ENCODE measurements at regions not wholly inside any gene's neighbourhood (a gene's known extent, or its start where the extent isn't known, plus 50 kb on each side); places are given as distances from the start of the nearest gene placed in this dataset.

DNA sequence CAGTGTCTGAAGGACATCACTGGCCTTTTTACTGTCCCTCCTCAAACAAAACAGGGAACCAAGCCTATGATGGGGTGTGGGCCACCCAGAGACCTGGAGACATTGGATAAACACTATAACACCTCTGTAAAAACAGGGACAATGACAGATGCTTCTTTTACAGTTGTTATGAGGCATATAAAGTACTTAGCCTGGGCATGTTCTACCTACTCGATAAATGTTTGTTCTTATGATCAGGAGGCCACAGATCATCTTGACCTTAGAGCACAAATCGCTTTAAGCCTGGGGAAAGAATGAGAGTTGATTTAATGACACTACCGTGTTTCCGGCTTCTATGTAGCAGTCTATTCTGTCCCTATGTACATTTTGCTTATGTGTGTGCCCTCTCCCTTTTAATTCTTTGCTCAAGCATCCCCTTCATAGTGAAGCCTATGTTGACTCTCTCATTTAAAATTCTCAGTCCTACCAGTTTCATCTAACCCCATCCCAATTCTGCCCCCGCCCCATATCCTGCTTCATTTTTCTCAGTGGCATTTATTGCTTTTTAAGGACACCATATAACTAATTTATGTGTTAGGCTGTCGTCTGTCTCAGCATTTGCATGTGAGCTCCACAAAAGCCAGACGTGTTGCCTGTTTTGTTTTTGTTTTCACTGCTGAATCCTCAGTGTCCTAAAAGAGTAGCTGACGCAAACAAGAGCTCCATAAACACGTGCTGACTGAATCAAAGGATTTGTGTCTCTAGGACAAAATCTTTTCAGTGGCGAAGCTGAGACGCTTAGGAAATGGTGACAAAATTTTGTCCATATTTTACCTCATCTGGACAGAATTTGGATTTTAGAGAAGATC is 182.3 kb upstream of the ST6GAL2 start:
- Mint-ChIP-seq H3K27ac (no peak overlapping the region), H3K4me1 (no peaks in the 10 kb centered on the region), H3K36me3 (ENCODE audit: low read depth) (no peaks in the 10 kb centered on the region), H3K27me3 (no peaks in the 10 kb centered on the region), H3K4me3 (no peak overlapping the region), H3K9me3 (no peaks in the 10 kb centered on the region)
- no peak for DNase-seq
- CTCF ChIA-PET: interaction anchor here (0.6 kb wide), 1 partner anchor 594 kb away, joined by 4 read pairs; no protein-coding TSS in a partner anchor
- POLR2A ChIA-PET: no interaction called here

- DNase-seq: no peak
- Mint-ChIP-seq H3K9me3 (no peaks in the 10 kb centered on the region), H3K4me3 (no peak overlapping the region), H3K4me1 (no peaks in the 10 kb centered on the region), H3K27ac (no peak overlapping the region), H3K36me3 (ENCODE audit: low read depth) (no peaks in the 10 kb centered on the region), H3K27me3 (no peaks in the 10 kb centered on the region)
- ChIA-PET CTCF (no interaction called here), POLR2A (no interaction called here)
These were observed 183.9 kb upstream of the ST6GAL2 start for GRCh38 chr2:107069890-107070289.

DNA sequence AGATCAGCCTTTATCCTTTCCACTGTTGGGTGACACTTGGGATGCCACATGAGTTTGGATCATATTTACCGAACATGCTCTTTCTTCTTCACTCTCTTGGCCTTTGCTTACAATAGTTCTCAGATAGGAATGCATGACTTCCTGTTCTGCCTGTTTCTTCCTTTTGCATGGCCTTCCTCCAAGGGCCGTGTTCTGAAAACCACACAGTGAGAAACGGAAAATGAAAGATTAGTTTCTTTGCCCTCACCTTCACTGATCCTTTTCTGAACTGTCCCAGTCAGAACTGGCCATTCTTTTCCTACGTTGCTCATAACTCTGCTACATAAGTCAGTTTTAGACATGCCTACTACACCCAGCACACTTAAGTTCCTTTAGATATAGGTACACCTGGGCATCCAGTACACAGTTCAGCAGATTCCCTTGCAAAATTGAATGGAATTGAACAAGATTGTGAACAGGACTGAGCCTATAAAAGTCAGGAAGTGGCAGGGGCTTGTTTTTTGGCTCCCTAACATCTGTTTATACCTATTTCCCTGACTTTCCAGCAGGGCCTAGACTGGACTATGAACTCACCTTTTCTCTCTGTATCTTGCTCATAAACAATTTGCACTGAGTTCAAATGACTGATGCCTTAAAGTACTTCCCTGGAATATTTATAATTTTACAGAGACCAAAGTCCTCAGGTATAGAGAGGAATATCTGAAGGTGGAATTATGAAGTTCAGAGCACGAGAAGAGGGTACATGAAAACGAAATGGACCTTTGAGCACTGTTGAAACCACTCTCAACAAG is 186.4 kb upstream of the ST6GAL2 start:
- H3K4me3 Mint-ChIP-seq: no peak overlapping the region
- no peaks in the 10 kb centered on the region for H3K9me3 Mint-ChIP-seq
- no peak for DNase-seq
- CTCF ChIA-PET: no interaction called here
- no peaks in the 10 kb centered on the region for H3K4me1 Mint-ChIP-seq
- no peaks in the 10 kb centered on the region for H3K36me3 Mint-ChIP-seq (ENCODE audit: low read depth)
- H3K27ac Mint-ChIP-seq: no peak overlapping the region
- no peaks in the 10 kb centered on the region for H3K27me3 Mint-ChIP-seq
- POLR2A ChIA-PET: no interaction called here

DNA sequence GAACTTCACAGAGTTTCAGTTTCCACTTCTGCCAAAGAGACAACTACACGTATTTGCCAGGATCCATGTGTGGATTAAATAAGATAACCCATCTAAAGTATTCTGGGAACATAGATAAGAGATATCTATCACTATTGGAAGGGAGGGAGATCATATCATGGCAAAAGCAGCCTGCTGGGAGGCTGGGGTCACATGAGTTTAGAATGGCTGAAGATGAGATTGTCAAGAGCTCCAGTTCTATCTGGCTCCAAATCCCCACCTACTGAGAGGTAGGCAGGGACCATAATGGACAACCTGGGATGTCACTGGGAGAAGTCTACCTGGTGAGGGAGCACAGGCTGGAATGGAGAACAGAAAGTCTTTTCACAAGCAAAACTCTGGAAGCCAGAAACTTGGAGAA is 192.6 kb upstream of the ST6GAL2 start:
- POLR2A ChIA-PET: no interaction called here
- no peak for DNase-seq
- no peaks in the 10 kb centered on the region for H3K36me3 Mint-ChIP-seq (ENCODE audit: low read depth)
- no peak overlapping the region for H3K27ac Mint-ChIP-seq
- H3K27me3 Mint-ChIP-seq: no peaks in the 10 kb centered on the region
- H3K4me1 Mint-ChIP-seq: no peaks in the 10 kb centered on the region
- no peaks in the 10 kb centered on the region for H3K9me3 Mint-ChIP-seq
- H3K4me3 Mint-ChIP-seq: no peak overlapping the region
- CTCF ChIA-PET: no interaction called here

DNA sequence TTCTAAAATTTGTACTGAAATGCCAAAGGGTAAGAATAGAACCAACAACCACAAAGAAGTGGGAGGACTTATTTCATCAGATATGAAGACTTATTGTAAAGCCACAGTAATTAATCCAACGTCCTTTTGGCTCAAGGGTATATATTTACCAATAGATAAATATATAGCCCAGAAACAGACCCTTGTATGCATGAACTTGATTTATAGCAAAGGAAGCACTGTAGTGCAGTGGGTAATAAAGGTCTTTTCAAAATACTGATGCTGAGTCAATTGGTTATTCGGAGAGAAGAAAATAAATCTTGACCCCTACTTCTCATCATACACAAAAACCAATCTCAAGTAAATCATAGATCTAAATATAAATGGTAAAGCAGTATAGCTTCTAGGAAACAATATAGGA is 200.5 kb upstream of the ST6GAL2 start:
- H3K4me1 Mint-ChIP-seq: no peaks in the 10 kb centered on the region
- H3K36me3 Mint-ChIP-seq (ENCODE audit: low read depth): no peaks in the 10 kb centered on the region
- DNase-seq: no peak
- CTCF ChIA-PET: no interaction called here
- H3K9me3 Mint-ChIP-seq: no peaks in the 10 kb centered on the region
- POLR2A ChIA-PET: no interaction called here
- H3K27me3 Mint-ChIP-seq: no peaks in the 10 kb centered on the region
- no peak overlapping the region for H3K27ac Mint-ChIP-seq
- no peak overlapping the region for H3K4me3 Mint-ChIP-seq

DNA sequence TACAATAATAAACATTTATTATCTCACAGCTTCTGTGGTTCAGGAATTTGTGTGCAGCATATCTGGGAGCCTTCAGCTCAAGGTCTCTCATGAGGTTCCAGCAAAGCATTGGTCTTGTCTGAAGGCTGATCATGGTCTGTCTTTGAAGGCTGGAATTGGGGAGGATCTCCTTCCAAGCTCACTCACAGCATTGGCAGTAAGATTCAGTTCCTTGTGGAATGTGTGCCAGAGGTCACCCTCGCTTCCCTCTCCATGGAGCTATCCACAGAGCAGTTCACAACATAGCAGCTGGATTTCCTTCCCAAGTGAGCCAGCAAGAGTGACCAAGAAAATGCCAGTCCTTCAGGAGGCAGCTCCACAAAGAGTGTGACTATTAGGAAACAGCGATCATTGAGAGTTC is 202.2 kb upstream of the ST6GAL2 start:
- H3K27ac Mint-ChIP-seq: no peak overlapping the region
- POLR2A ChIA-PET: no interaction called here

DNA sequence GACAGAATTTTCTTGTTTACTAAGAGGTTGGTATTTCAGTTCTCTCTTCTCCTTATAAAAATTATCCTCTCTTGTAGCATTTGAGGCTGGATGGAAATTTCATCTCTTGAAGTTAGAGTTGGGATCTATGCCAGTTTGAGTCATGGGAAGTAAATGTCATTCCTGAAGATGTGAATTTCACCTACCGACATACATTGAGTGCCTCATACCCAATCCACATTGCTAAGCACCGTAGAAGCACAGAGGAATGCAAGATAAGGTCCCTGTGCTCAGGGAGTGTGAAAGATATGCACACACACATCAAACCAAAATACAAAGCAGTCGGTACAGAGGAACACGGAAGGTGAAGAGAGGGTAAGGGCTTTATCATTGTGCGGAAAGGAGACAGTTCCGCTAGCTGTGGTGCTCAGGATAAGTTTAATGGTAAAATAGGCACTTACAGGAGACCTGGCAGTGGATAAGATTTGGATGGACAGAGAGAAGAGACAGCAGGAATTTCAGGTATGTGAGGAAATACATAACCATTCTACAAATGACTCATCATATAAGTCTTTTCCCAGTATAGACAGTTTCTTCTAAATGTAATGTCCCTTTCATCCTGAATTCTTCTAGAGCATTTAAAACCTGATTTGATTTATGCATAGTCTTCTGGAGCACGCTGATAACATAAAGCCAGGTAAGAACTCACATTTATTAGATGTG is 205.3 kb upstream of the ST6GAL2 start:
- no peak for DNase-seq
- H3K27ac Mint-ChIP-seq: no peak overlapping the region
- H3K4me1 Mint-ChIP-seq: no peaks in the 10 kb centered on the region
- CTCF ChIA-PET: no interaction called here
- H3K27me3 Mint-ChIP-seq: no peaks in the 10 kb centered on the region
- H3K9me3 Mint-ChIP-seq: no peaks in the 10 kb centered on the region
- no peaks in the 10 kb centered on the region for H3K36me3 Mint-ChIP-seq (ENCODE audit: low read depth)
- POLR2A ChIA-PET: no interaction called here
- no peak overlapping the region for H3K4me3 Mint-ChIP-seq

More for the DNA sequence above, 202.2 kb upstream of the ST6GAL2 start:
- Mint-ChIP-seq H3K36me3 (ENCODE audit: low read depth) (no peaks in the 10 kb centered on the region), H3K9me3 (no peaks in the 10 kb centered on the region), H3K4me3 (no peak overlapping the region), H3K4me1 (no peaks in the 10 kb centered on the region), H3K27me3 (no peaks in the 10 kb centered on the region)
- no peak for DNase-seq
- CTCF ChIA-PET: no interaction called here

DNA sequence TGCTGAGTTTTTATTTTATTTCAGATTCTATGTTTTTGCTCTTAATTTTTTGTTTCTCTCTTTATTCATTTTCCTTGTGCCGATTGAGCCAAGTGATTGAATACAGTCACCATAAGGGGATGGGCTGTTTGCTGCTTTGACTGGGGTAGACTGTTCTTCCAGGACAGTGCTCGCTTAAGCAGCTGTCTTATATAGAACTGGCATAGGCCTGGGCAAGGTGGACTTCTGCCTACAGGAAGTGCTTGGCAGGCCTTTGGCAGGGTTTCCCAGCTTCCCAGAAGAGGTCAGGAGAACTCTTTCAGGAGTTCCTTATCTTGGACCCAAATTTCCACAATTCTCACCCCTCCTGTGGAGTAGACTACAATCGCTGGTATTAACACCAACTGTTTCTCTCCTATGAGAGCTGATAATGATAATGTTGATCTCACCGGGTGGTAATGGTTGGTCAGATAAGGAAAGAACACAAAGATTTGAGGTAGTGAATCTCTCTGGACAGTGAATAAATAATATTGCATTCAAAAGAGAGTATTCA is 207.5 kb upstream of the ST6GAL2 start:
- ChIA-PET CTCF (no interaction called here), POLR2A (no interaction called here)
- Mint-ChIP-seq H3K36me3 (ENCODE audit: low read depth) (no peaks in the 10 kb centered on the region), H3K27me3 (no peaks in the 10 kb centered on the region), H3K9me3 (no peaks in the 10 kb centered on the region), H3K27ac (no peak overlapping the region), H3K4me1 (no peaks in the 10 kb centered on the region), H3K4me3 (no peak overlapping the region)
- DNase-seq: no peak

DNA sequence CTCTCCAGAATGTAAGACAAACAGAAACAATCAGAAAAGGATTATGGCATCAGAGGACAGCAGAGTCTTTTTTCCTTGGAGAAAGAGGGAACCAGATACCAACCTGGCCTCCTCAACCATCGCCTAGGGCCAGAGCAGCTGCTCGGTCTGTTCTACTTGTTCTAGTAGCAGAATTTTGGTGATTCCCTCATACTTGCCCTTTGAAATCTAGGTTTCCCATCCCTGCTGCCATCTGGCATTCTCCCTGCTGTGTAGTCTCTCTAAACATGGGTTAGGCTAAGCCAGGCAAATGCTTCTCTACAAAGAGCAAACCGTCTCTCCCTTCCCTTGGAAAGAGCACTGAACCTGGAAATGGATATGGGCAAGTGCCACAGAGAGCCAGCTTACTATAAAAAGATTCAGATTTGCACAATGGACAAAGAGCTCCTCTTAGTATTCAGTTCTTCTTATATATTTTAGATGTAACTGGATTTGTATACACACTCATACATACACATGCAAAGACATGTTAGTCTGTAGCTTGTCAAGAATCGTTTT is 208.6 kb upstream of the ST6GAL2 start:
- Mint-ChIP-seq H3K9me3 (no peaks in the 10 kb centered on the region), H3K36me3 (ENCODE audit: low read depth) (no peaks in the 10 kb centered on the region), H3K27ac (no peak overlapping the region), H3K4me3 (no peak overlapping the region), H3K27me3 (no peaks in the 10 kb centered on the region), H3K4me1 (no peaks in the 10 kb centered on the region)
- CTCF ChIA-PET: no interaction called here
- POLR2A ChIA-PET: no interaction called here
- DNase-seq: no peak

GRCh38 chr2:107102176-107102575 is 216.2 kb upstream of the ST6GAL2 start:
- DNase-seq: no peak
- POLR2A ChIA-PET: no interaction called here
- no peaks in the 10 kb centered on the region for H3K4me1 Mint-ChIP-seq
- no peaks in the 10 kb centered on the region for H3K27me3 Mint-ChIP-seq
- no peaks in the 10 kb centered on the region for H3K9me3 Mint-ChIP-seq
- H3K36me3 Mint-ChIP-seq (ENCODE audit: low read depth): no peaks in the 10 kb centered on the region
- H3K27ac Mint-ChIP-seq: no peak overlapping the region
- CTCF ChIA-PET: no interaction called here
- no peak overlapping the region for H3K4me3 Mint-ChIP-seq

DNA sequence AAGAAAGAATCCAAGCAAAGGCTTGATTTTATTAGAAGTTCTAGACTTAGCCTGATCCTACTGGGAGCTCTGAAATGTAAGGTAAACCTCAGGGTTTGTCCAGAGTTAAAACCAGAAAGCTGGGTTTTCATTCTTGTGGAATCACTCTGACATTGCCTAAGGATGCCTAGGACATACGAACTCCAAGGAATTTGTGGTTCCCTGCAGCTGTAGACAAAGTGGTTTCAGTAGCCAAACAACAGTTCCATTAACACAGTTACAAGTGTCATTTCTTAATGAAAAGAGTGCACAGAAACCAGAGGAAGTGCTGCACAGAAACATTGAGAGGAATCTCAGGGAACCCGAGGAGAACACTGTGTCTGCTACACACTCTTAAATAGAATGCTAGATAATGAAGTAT is 221.4 kb upstream of the ST6GAL2 start:
- CTCF ChIA-PET: no interaction called here
- Mint-ChIP-seq H3K4me1 (no peaks in the 10 kb centered on the region), H3K27ac (no peak overlapping the region), H3K27me3 (no peaks in the 10 kb centered on the region), H3K4me3 (no peak overlapping the region), H3K36me3 (ENCODE audit: low read depth) (no peaks in the 10 kb centered on the region), H3K9me3 (no peaks in the 10 kb centered on the region)
- POLR2A ChIA-PET: no interaction called here
- no peak for DNase-seq

DNA sequence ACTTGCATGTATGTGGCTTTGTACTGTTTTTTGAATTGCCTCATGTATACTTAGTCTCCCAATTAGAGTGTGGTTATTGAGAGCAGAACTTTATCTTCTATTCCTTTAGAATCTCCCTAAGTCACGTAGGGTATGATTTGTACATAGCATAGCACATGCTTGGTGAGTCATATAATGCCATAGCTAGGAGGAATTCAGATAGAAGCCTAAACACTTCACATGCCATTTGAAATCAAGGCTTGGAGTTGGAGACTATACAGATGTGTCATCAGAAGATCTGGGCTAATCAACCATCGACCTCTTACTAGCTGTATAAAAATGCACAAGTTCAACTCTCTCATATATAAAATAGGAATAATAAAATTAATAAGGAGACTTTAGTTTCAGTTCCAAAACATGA is 222.6 kb upstream of the ST6GAL2 start:
- Mint-ChIP-seq H3K27me3 (no peaks in the 10 kb centered on the region), H3K27ac (no peak overlapping the region), H3K9me3 (no peaks in the 10 kb centered on the region), H3K4me1 (no peaks in the 10 kb centered on the region), H3K4me3 (no peak overlapping the region), H3K36me3 (ENCODE audit: low read depth) (no peaks in the 10 kb centered on the region)
- ChIA-PET CTCF (no interaction called here), POLR2A (no interaction called here)
- DNase-seq: no peak

GRCh38 chr2:107111623-107112022 is 225.7 kb upstream of the ST6GAL2 start:
- no peaks in the 10 kb centered on the region for H3K9me3 Mint-ChIP-seq
- no peak for DNase-seq
- H3K27ac Mint-ChIP-seq: no peak overlapping the region
- ChIA-PET CTCF (no interaction called here), POLR2A (no interaction called here)
- no peaks in the 10 kb centered on the region for H3K36me3 Mint-ChIP-seq (ENCODE audit: low read depth)
- no peak overlapping the region for H3K4me3 Mint-ChIP-seq
- H3K4me1 Mint-ChIP-seq: no peaks in the 10 kb centered on the region
- H3K27me3 Mint-ChIP-seq: no peaks in the 10 kb centered on the region

Data from activated CD4-positive, alpha-beta memory T cell treated with anti-CD3 and anti-CD28 coated beads, Interleukin-2, amount 10 ng/mL, durations not matched to agents 7 days and 5 days (primary cell).